HL-60 (cell line): ENCODE measurements at regions not wholly inside any gene's neighbourhood (a gene's known extent, or its start where the extent isn't known, plus 50 kb on each side); places are given as distances from the start of the nearest gene placed in this dataset.

Experiments
- CTCF ChIP-seq: IDR thresholded peaks from one replicate; pipeline ENCODE4 v1.5.1; 2011; ENCODE audit warnings: low read length, control low read depth, inconsistent platforms; ENCODE audit not compliant: insufficient read depth
- GABPA ChIP-seq: IDR thresholded peaks from 2 replicates; pipeline ENCODE4 v1.6.1; 2012; ENCODE audit warnings: low read depth
- POLR2AphosphoS5 ChIP-seq: IDR thresholded peaks from 2 replicates; pipeline ENCODE4 v1.6.1; 2012; ENCODE audit warnings: low read depth
- REST ChIP-seq: IDR thresholded peaks from 2 replicates; pipeline ENCODE4 v1.6.1; 2012; ENCODE audit warnings: low read depth; ENCODE audit not compliant: insufficient replicate concordance
- SPI1 ChIP-seq: IDR thresholded peaks from 2 replicates; pipeline ENCODE4 v1.6.1; 2012; ENCODE audit warnings: low read depth, mild to moderate bottlenecking, borderline replicate concordance

DNA sequence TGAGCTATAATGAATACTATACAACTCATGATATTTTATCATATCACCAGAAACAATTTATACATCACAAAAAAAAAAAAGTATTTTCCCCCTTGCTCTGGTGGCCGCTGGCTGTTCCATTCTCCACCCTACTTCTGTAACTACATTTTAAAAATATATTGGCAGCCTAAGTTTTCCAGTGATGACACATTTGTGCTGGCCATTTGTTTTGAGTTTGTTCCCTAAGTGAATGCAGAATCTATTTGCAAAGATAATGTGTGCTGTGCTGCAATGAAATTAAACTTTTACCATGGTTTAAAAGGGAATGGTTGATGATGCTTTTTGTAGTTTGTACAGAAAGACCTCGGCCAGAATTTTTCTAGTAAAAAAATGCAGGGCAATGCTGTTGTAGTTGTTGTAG is 1092.8 kb downstream of the TMTC2 start:
- TF ChIP-seq CTCF (no peak), SPI1 (no peak), GABPA (no peak), POLR2AphosphoS5 (no peak), REST (no peak)
